OCI-LY7 (cell line): ENCODE measurements at regions not wholly inside any gene's neighbourhood (a gene's known extent, or its start where the extent isn't known, plus 50 kb on each side); places are given as distances from the start of the nearest gene placed in this dataset.

Experiments
- BruUV-seq: library from RNA; stranded (reverse); fragments of 400-500 nt; replicated peaks from 2 replicates; lab custom pipeline; 2021; lab: Mats Ljungman, UMichigan
- CTCF ChIA-PET: fragments of 300-600 bp; sonication (Branson Sonifier 250); formaldehyde crosslinking; loops from one replicate; lab custom pipeline; 2022; ENCODE audit warnings: antibody characterized with exemption; ENCODE audit not compliant: unreplicated experiment; lab: Charles Lee
- POLR2A ChIA-PET: fragments of 300-600 bp; sonication (Branson Sonifier 250); formaldehyde crosslinking; loops from one replicate; lab custom pipeline; 2022; ENCODE audit warnings: antibody characterized with exemption; lab: Charles Lee
- DNase-seq: peaks from one replicate; pipeline ENCODE4 v3.0.0-alpha.2; 2015; ENCODE audit warnings: low spot score
- H2AFZ ChIP-seq: fragments of 200-600 bp; sonication (generic), shearing (Covaris generic); 2 replicates; pipeline ENCODE4 v1.6.1; 2014; ENCODE audit warnings: mild to moderate bottlenecking, antibody characterized with exemption, low read length, moderate library complexity
- H3K27ac ChIP-seq: fragments of 200-600 bp; sonication (generic); 2 replicates; pipeline ENCODE4 v1.5.1; 2014; ENCODE audit warnings: mixed run types, low read depth, mild to moderate bottlenecking, moderate library complexity, low read length, inconsistent platforms; ENCODE audit not compliant: poor library complexity, severe bottlenecking
- H3K36me3 ChIP-seq: fragments of 200-600 bp; sonication (generic); 2 replicates; pipeline ENCODE4 v1.6.1; 2014; ENCODE audit warnings: mild to moderate bottlenecking, antibody characterized with exemption, low read length, moderate library complexity, mixed read lengths; ENCODE audit not compliant: insufficient read depth
- H3K4me1 ChIP-seq: fragments of 200-600 bp; sonication (generic); 2 replicates; pipeline ENCODE4 v1.5.1; 2014; ENCODE audit warnings: mild to moderate bottlenecking, low read length; ENCODE audit not compliant: insufficient read depth, poor library complexity, severe bottlenecking
- H3K4me2 ChIP-seq: fragments of 200-600 bp; sonication (generic); 2 replicates; pipeline ENCODE4 v1.6.1; 2014; ENCODE audit warnings: mild to moderate bottlenecking, low read length
- H3K4me3 ChIP-seq: fragments of 200-600 bp; sonication (generic); 2 replicates; pipeline ENCODE4 v1.5.1; 2014; ENCODE audit warnings: mild to moderate bottlenecking, low read depth, low read length; ENCODE audit not compliant: poor library complexity, severe bottlenecking
- H3K79me2 ChIP-seq: fragments of 200-600 bp; sonication (generic); 2 replicates; pipeline ENCODE4 v1.6.1; 2016; ENCODE audit warnings: low read depth, mild to moderate bottlenecking, low read length, moderate library complexity, mixed read lengths; ENCODE audit not compliant: insufficient read depth
- H3K9me2 ChIP-seq: fragments of 200-600 bp; sonication (generic); 2 replicates; pipeline ENCODE4 v1.6.1; 2016; ENCODE audit warnings: mild to moderate bottlenecking, low read length, mixed read lengths; ENCODE audit not compliant: insufficient read depth
- H3K9me3 ChIP-seq: fragments of 200-600 bp; sonication (generic); 2 replicates; pipeline ENCODE4 v1.6.1; 2014; ENCODE audit warnings: mild to moderate bottlenecking, mixed run types, low read length, mixed read lengths
- H4K20me1 ChIP-seq: fragments of 200-600 bp; sonication (generic); 2 replicates; pipeline ENCODE4 v1.6.1; 2014; ENCODE audit warnings: mild to moderate bottlenecking, antibody characterized with exemption, low read length, moderate library complexity, mixed read lengths; ENCODE audit not compliant: insufficient read depth
- EZH2phosphoT487 ChIP-seq: fragments of 200-600 bp; sonication (generic); IDR thresholded peaks from 2 replicates; pipeline ENCODE4 v1.6.1; 2018; ENCODE audit warnings: low read depth, borderline replicate concordance, mild to moderate bottlenecking, mixed run types, antibody characterized with exemption, low read length, moderate library complexity, mixed read lengths
- intact Hi-C: fragments of 100-400 bp; cut with micrococcal nuclease; formaldehyde crosslinking; loops from one replicate; pipeline ENCODE4 v1.10.0; 2022; ENCODE audit not compliant: unreplicated experiment
- TF ChIP-seq, protein P1 (sequence below): fragments of 200-600 bp; sonication (generic); conservative IDR thresholded peaks from 2 replicates; pipeline ENCODE4 v1.5.1; 2014; ENCODE audit warnings: mild to moderate bottlenecking, antibody characterized with exemption, low read length, moderate library complexity, mixed read lengths

DNA sequence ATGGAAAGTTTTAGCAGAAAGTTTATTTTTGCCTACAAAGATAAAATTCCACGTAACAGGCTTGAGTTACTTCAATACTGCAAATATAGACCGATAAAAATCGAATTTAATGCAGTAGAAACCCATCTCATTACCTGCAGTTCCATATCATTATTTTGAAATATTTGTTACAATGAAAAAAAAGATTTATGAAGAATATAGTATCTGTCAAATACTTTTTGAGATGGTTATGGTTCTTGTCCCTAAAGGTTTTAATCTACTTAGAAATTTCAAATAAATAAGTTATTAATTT lies 273.5 kb downstream of the ADAMTS20 start:
- H3K4me2 ChIP-seq = no peak overlapping the region
- no peaks in the 10 kb centered on the region for H3K9me3 ChIP-seq
- no peaks in the 10 kb centered on the region for H3K79me2 ChIP-seq
- H3K27ac ChIP-seq = no peak overlapping the region
- ChIA-PET CTCF (no interaction called here), POLR2A (no interaction called here)
- intact Hi-C loops = no loop called here
- TF ChIP-seq, protein P1, sequence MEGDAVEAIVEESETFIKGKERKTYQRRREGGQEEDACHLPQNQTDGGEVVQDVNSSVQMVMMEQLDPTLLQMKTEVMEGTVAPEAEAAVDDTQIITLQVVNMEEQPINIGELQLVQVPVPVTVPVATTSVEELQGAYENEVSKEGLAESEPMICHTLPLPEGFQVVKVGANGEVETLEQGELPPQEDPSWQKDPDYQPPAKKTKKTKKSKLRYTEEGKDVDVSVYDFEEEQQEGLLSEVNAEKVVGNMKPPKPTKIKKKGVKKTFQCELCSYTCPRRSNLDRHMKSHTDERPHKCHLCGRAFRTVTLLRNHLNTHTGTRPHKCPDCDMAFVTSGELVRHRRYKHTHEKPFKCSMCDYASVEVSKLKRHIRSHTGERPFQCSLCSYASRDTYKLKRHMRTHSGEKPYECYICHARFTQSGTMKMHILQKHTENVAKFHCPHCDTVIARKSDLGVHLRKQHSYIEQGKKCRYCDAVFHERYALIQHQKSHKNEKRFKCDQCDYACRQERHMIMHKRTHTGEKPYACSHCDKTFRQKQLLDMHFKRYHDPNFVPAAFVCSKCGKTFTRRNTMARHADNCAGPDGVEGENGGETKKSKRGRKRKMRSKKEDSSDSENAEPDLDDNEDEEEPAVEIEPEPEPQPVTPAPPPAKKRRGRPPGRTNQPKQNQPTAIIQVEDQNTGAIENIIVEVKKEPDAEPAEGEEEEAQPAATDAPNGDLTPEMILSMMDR = no peak
- TF ChIP-seq EZH2phosphoT487 = no peak
- DNase-seq = no peak
- H3K36me3 ChIP-seq = no peaks in the 10 kb centered on the region
- no peaks in the 10 kb centered on the region for H3K9me2 ChIP-seq
- no peak overlapping the region for H2AFZ ChIP-seq
- H3K4me3 ChIP-seq = no peak overlapping the region
- no peaks in the 10 kb centered on the region for H3K4me1 ChIP-seq
- no peaks in the 10 kb centered on the region for H4K20me1 ChIP-seq
- BruUV-seq = no TSS peak

- Histone ChIP-seq H3K4me2 (no peak overlapping the region), H3K79me2 (no peaks in the 10 kb centered on the region), H3K9me2 (no peaks in the 10 kb centered on the region), H4K20me1 (no peaks in the 10 kb centered on the region), H3K27ac (no peak overlapping the region), H3K36me3 (no peaks in the 10 kb centered on the region), H3K4me1 (no peaks in the 10 kb centered on the region), H2AFZ (no peak overlapping the region), H3K9me3 (no peaks in the 10 kb centered on the region), H3K4me3 (no peak overlapping the region)
- ChIA-PET POLR2A (no interaction called here), CTCF (no interaction called here)
- TF ChIP-seq EZH2phosphoT487 = no peak
- intact Hi-C loops = no loop called here
- DNase-seq = peak; percentile 20
- BruUV-seq = no TSS peak
Observed at GRCh38 chr12:43277651-43278540, 274.1 kb downstream of the ADAMTS20 start.

- Histone ChIP-seq H3K4me3 (no peak overlapping the region), H3K9me3 (no peaks in the 10 kb centered on the region), H3K4me1 (no peaks in the 10 kb centered on the region), H3K9me2 (no peaks in the 10 kb centered on the region), H3K79me2 (no peaks in the 10 kb centered on the region), H4K20me1 (no peaks in the 10 kb centered on the region), H3K36me3 (no peaks in the 10 kb centered on the region), H2AFZ (no peak overlapping the region), H3K4me2 (no peak overlapping the region), H3K27ac (no peak overlapping the region)
- TF ChIP-seq, protein P1 = no peak
- no peak for TF ChIP-seq EZH2phosphoT487
- POLR2A ChIA-PET = no interaction called here
- CTCF ChIA-PET = no interaction called here
- no peak for DNase-seq
- intact Hi-C loops = no loop called here
- BruUV-seq = no TSS peak
Observed at GRCh38 chr12:43273467-43273866, 278.5 kb downstream of the ADAMTS20 start.
